Keratinocyte (primary cell): ENCODE measurements at regions not wholly inside any gene's neighbourhood (a gene's known extent, or its start where the extent isn't known, plus 50 kb on each side); places are given as distances from the start of the nearest gene placed in this dataset.

Experiments used
- DNase-seq: peaks from one replicate; pipeline ENCODE4 v3.0.0-alpha.2; 2011; ENCODE audit warnings: low read depth, missing footprints, low spot score
- FAIRE-seq: peaks from 2 replicates; lab custom pipeline; 2011; peaks lifted over from hg19 to GRCh38; lab: Jason Lieb, UNC
- H2AFZ ChIP-seq: 2 replicates; pipeline ENCODE4 v1.6.0; 2012; ENCODE audit warnings: low read length, control low read depth, inconsistent platforms; ENCODE audit not compliant: control insufficient read depth
- H3K27ac ChIP-seq: 2 replicates; pipeline ENCODE4 v1.5.1; 2011; ENCODE audit warnings: low read length; ENCODE audit not compliant: control insufficient read depth, insufficient read depth
- H3K27me3 ChIP-seq: 3 replicates; pipeline ENCODE4 v1.6.0; 2011; ENCODE audit warnings: low read length; ENCODE audit not compliant: control insufficient read depth, insufficient read depth; ENCODE audit errors: extremely low read depth
- H3K36me3 ChIP-seq, 2 experiments: 2 replicates in 1 of 2; 3 replicates in 1 of 2; pipeline ENCODE4 v1.5.1; 2011; ENCODE audit warnings: low read length in 2 of 2, mild to moderate bottlenecking in 1 of 2; ENCODE audit not compliant: control insufficient read depth in 2 of 2, insufficient read depth in 2 of 2; ENCODE audit errors: extremely low read depth in 1 of 2
- H3K4me1 ChIP-seq: 3 replicates; pipeline ENCODE4 v1.5.1; 2011; ENCODE audit warnings: low read length; ENCODE audit not compliant: control insufficient read depth, insufficient read depth; ENCODE audit errors: extremely low read depth
- H3K4me2 ChIP-seq: 3 replicates; pipeline ENCODE4 v1.6.0; 2011; ENCODE audit warnings: low read depth, low read length; ENCODE audit not compliant: control insufficient read depth, insufficient read depth; ENCODE audit errors: extremely low read depth
- H3K4me3 ChIP-seq, 3 experiments: fragments of 200-600 bp in 1 of 3; sonication (generic) in 1 of 3; 2 replicates in 2 of 3; 3 replicates in 1 of 3; pipeline ENCODE4 v1.5.1; 2011 to 2016; ENCODE audit warnings: low read length in 3 of 3, mild to moderate bottlenecking in 3 of 3, control low read depth in 2 of 3, inconsistent platforms in 1 of 3, low read depth in 1 of 3, mixed read lengths in 1 of 3, mixed run types in 1 of 3, moderate library complexity in 1 of 3; ENCODE audit not compliant: control insufficient read depth in 2 of 3, insufficient read depth in 2 of 3; ENCODE audit errors: extremely low read depth in 1 of 3
- H3K79me2 ChIP-seq: 2 replicates; pipeline ENCODE4 v1.6.0; 2012; ENCODE audit warnings: low read length; ENCODE audit not compliant: control insufficient read depth, insufficient read depth
- H3K9ac ChIP-seq: 3 replicates; pipeline ENCODE4 v1.6.0; 2011; ENCODE audit warnings: low read length; ENCODE audit not compliant: control insufficient read depth, insufficient read depth; ENCODE audit errors: extremely low read depth
- H3K9me1 ChIP-seq: 3 replicates; pipeline ENCODE4 v1.6.0; 2011; ENCODE audit warnings: low read length; ENCODE audit not compliant: control insufficient read depth, insufficient read depth; ENCODE audit errors: extremely low read depth
- H3K9me3 ChIP-seq: 2 replicates; pipeline ENCODE4 v1.5.1; 2012; ENCODE audit warnings: low read depth, low read length; ENCODE audit not compliant: control insufficient read depth
- H4K20me1 ChIP-seq: 3 replicates; pipeline ENCODE4 v1.6.0; 2011; ENCODE audit warnings: low read length; ENCODE audit not compliant: control insufficient read depth, insufficient read depth; ENCODE audit errors: extremely low read depth
- EZH2 ChIP-seq: IDR thresholded peaks from one replicate; pipeline ENCODE4 v1.6.1; 2012; ENCODE audit warnings: inconsistent platforms, mild to moderate bottlenecking, low read length, moderate library complexity
- dilution Hi-C: fragments of 300-500 bp; cut with MboI; formaldehyde crosslinking; loops from one replicate; pipeline ENCODE4 v1.7.0; 2020; ENCODE audit warnings: low sequenced_read_pairs; ENCODE audit not compliant: extremely low pct_ligation_motif_present
- TF ChIP-seq, protein P1 (sequence below), 3 experiments: IDR thresholded peaks in 1 of 3; conservative IDR thresholded peaks in 1 of 3; optimal IDR thresholded peaks in 1 of 3; 2 replicates in 2 of 3; 3 replicates in 1 of 3; pipeline versions ENCODE3 to v1.5.1; 2011; ENCODE audit warnings: low read length in 3 of 3, mild to moderate bottlenecking in 3 of 3, moderate library complexity in 2 of 3, control low read depth in 1 of 3, inconsistent platforms in 1 of 3; ENCODE audit not compliant: insufficient read depth in 2 of 3; ENCODE audit errors: extremely low read depth in 1 of 3

- no peak for FAIRE-seq
Observed at GRCh38 chrX:96147681-96148080, 537.0 kb upstream of the DIAPH2 start.

GRCh38 chrX:96170626-96171025 is 514.0 kb upstream of the DIAPH2 start:
- Histone ChIP-seq H3K9me1 (no peaks in the 10 kb centered on the region), H3K36me3 (no peaks in the 10 kb centered on the region), H3K4me3 (no peak overlapping the region), H3K4me2 (no peak overlapping the region), H3K27ac (no peak overlapping the region), H2AFZ (no peak overlapping the region), H3K9me3 (no peaks in the 10 kb centered on the region), H3K4me1 (no peaks in the 10 kb centered on the region), H3K79me2 (no peaks in the 10 kb centered on the region), H4K20me1 (no peaks in the 10 kb centered on the region), H3K27me3 (no peaks in the 10 kb centered on the region), H3K9ac (no peak overlapping the region)
- FAIRE-seq (no peak), DNase-seq (no peak)
- TF ChIP-seq, protein P1, sequence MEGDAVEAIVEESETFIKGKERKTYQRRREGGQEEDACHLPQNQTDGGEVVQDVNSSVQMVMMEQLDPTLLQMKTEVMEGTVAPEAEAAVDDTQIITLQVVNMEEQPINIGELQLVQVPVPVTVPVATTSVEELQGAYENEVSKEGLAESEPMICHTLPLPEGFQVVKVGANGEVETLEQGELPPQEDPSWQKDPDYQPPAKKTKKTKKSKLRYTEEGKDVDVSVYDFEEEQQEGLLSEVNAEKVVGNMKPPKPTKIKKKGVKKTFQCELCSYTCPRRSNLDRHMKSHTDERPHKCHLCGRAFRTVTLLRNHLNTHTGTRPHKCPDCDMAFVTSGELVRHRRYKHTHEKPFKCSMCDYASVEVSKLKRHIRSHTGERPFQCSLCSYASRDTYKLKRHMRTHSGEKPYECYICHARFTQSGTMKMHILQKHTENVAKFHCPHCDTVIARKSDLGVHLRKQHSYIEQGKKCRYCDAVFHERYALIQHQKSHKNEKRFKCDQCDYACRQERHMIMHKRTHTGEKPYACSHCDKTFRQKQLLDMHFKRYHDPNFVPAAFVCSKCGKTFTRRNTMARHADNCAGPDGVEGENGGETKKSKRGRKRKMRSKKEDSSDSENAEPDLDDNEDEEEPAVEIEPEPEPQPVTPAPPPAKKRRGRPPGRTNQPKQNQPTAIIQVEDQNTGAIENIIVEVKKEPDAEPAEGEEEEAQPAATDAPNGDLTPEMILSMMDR (optimal IDR thresholded peaks at IDR 0.05 in 1 of 3, IDR thresholded peaks at IDR 0.05 in 1 of 3, conservative IDR thresholded peaks at IDR 0.05 in 1 of 3; ENCODE audit: extremely low read depth in 1 of 3, insufficient read depth in 2 of 3, low read length in 3 of 3): no peak
- TF ChIP-seq EZH2: no peak
- dilution Hi-C loops: no loop called here

More at GRCh38 chrX:96147681-96148080, 537.0 kb upstream of the DIAPH2 start:
- Histone ChIP-seq H2AFZ (no peak overlapping the region), H3K79me2 (no peaks in the 10 kb centered on the region), H3K4me2 (no peak overlapping the region), H3K4me3 (no peak overlapping the region), H3K9me3 (no peaks in the 10 kb centered on the region), H3K27ac (no peak overlapping the region), H3K36me3 (no peaks in the 10 kb centered on the region), H3K9me1 (no peaks in the 10 kb centered on the region), H3K4me1 (no peaks in the 10 kb centered on the region), H3K9ac (no peak overlapping the region), H3K27me3 (no peaks in the 10 kb centered on the region), H4K20me1 (no peaks in the 10 kb centered on the region)
- dilution Hi-C loops: no loop called here
- no peak for TF ChIP-seq EZH2
- TF ChIP-seq, protein P1 (optimal IDR thresholded peaks at IDR 0.05 in 1 of 3, IDR thresholded peaks at IDR 0.05 in 1 of 3, conservative IDR thresholded peaks at IDR 0.05 in 1 of 3; ENCODE audit: extremely low read depth in 1 of 3, insufficient read depth in 2 of 3, low read length in 3 of 3): no peak
- no peak for DNase-seq
